GM21723 (cell line): ENCODE measurements at regions not wholly inside any gene's neighbourhood (a gene's known extent, or its start where the extent isn't known, plus 50 kb on each side); places are given as distances from the start of the nearest gene placed in this dataset.
A peak's percentile ranks its signal among the peaks of the same experiment; 100 is the strongest.

Source experiments
- ATAC-seq: cut with Tn5 transposase; IDR thresholded peaks from one replicate; pipeline ENCODE4 v1.9.1; 2021; ENCODE audit warnings: mild to moderate bottlenecking, moderate library complexity; ENCODE audit not compliant: unreplicated experiment

DNA sequence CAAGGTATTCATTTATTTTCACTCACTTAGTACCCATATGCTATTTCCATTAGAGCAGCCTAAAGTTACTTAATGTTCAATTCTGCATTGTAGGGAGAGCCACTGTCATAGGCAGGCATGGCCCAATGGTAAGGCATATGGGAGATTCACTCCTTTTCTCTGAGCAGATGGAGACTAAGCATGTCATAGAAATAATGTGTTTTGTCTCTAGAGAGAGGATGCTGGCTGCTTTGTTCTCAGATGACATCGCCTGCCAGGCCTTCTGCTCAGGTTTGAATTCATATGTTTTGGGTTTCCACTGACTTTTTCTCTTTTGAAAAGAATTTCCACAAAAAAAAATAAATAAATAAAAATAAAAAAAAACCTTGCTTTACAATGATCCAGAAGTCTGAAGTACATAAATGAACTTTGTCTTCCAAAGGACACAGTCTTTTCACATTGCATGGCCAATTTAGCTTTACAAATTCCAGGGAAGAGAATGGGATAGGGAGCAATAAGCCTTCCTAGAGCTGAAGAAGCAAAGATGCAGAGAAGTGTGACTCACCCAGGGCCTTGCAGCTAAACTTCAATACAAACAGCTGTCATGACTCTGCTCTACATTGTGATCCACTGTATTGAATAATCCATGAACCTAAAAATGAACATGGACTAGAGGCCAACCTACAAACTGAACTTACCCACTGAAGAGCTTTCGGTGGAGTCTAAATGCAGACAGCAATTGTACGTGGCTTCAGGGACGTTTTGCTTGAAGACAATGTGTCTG, 422.5 kb downstream of the CMPK2 start:
- ATAC-seq, result no peak

DNA sequence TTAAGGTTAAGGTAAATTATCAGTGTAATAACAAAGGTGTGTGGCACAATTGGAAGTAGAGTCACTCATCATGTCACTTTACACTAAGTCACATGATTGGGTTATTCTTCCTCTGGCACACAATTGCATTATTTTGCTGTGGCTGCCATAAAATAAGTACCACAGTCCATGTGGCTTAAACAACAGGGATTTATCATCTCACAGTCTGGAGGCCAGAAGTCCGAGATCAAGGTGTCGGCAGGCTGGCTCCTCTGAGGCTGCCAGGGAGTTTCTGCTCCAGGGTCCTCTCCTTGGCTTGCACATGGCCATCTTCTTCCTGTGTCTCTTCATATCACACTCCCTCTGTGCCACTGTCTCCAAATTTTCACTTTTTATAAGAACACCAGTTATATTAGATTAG, 421.2 kb downstream of the CMPK2 start:
- no peak for ATAC-seq

DNA sequence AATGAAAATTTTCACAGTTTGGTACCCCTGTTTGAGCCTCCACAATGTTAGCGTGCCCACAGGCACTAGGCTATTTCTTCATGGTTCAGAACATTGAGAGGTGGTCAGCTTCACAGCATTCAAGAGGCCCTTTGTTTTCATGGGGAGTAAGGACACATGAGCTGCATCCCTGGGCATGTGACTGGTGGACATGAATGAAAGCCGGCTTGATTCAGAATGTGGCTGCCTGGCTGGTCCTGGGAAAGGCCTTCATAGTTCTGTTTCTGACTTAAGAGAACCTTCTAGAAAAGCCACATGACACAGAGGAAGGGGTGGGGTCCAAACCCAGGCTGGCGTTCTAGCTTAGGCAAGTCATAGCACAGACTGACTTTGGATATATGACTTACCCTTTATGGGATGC, 420.6 kb downstream of the CMPK2 start:
- ATAC-seq, result no peak

DNA sequence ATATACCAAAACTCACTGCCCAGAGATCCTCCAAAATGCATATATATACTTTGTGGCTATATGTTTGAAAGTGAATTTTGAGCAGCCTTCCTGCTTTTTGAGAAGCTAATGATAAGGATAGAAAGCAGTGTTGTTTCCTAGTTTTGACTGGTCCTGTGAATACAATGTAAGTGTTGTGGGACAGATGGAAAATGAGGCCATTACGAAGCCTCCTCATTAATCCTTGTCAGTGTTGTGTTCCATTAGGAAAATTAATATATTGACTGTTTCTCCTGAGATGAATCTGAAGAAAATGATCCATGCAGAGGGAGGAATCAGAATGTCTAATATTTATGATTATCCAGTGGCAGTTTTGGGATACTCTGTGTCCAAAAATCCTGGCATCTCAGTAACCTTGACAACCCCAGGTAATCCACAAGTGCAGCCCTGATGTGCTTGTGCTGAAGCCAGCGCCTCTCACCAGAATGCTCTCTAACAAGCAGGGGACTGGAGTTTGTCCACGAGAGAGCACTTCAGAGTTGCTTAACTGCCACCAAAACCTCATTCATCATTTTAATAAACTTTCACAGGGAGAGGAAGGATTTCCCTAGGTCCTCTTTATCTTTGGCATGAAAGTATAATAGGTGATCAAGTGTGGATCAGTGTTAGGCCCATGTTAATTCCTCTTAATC, 418.6 kb downstream of the CMPK2 start:
- ATAC-seq, result no peak

DNA sequence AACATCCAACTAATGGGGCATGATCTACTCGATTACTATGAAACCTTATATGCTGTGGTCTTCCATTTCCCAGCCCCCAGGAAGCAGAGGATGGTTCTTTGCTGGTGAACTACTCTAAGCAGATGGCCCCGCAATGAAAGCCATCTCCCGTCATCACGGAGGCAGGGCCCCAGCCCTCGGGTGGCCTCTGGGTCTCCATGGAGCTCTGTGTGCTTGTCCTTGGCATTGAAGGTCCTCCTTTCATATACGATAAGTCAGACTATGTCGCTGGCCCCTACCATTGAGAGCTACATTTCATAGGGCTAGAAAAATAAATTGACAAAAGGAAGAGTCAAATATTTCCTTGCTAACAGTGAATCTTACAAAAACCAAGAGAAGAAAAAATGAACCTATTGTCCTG, 416.8 kb downstream of the CMPK2 start:
- no peak for ATAC-seq

DNA sequence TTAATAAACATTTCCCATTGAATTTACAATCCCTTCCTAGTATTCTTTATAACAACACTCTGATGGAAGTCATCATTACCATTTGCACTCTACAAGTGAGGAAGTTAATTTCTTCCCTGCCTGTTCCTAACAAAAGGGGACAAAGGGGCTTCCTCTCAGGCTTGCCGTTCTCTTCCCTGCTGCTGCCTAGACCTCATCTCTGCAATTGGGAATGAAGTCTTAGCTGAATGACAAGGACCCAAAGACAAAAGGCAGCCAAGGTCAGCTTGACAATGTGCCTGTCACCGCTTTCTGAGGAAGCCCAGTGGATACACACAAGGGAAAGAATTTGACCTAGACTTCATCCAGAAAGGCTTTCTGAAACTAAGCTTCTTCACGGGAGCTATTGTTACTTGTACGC, 416.4 kb downstream of the CMPK2 start:
- no peak for ATAC-seq

DNA sequence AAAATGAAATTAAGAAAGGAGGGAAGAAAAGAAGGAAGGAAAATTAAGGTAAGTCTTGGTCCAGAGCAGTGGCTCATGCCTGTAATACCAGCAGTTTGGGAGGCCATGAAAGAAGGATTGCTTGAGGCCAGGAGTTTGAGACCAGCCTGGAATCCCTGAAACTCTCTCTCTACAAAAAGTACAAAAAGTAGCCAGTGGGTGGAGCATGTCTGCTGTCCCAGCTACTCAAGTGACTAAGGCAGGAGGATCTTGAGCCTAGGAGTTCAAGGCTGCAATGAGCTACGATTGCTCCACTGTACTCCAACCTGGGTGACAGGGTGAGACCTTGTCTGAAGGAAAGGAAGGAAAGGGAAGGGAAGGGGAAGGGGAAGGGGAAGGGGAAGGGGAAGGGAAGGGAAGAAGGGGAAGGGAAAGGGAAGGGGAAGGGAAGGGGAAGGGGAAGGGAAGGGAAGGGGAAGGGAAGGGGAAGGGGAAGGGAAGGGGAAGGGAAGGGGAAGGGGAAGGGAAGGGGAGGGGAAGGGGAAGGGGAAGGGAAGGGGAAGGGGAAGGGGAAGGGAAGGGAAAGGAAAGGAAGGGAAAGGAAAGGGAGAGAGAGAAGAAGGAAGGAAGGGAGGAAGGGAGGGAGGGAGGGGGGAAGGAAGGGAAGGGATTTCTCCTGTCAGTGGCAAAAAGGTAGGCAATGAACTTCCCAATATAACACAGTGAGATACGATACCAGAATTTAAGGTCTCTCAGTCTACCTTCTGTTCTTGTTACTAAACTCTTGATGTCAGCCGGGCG, 412.8 kb downstream of the CMPK2 start:
- ATAC-seq, result no peak

DNA sequence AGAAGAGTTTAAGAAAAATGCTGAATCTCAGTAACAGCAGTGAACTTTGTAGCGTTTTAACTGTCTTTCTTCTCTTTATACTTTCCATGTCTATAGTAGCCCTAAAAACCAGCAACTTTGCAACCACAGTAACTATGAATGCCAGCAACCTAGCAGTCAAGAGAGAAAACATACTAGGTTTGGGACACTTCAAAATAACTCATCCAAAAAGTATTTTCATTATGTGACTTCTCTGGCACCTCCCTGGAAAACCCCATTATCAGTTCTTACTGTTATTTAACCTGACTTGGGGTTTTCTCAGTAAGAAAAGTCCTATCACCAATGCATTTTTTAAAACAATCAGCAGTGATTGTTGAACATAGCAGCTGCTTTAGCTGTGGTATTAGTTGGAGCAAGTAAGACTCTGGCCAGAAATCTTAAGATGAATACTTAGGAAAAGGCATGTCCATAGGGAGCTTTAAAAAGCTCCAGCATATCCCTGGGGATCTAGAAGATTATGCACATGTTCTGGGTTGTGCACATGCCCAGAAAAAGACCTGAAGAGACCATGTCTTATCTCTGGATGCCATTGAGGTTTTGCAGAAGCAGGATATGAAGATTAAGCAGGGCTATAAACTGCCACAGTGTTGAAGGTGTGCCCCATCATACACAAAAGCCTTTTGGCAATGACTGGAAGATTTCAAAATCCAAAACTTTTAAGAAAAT, 411.3 kb downstream of the CMPK2 start:
- ATAC-seq, result no peak

DNA sequence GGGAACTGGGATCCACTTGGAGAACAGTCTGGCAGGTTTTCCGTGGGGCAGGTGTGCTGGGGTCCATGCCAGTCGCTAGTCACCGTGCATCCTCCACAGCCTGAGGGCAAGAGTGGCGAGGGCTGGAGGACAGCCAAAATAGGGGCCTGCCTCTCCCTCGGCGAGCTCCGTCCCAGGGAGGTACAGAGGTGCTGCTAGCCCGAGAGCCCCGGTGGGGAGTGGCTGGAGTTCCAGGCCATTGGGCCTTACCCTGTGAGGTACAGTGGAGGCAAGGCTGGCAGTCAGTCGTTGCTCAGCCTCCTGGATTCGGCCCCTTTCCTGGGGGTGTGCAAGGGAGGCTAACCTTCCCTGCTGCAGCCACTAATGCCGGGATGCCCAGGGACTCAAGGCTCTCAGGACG, 406.6 kb downstream of the CMPK2 start:
- no peak for ATAC-seq

DNA sequence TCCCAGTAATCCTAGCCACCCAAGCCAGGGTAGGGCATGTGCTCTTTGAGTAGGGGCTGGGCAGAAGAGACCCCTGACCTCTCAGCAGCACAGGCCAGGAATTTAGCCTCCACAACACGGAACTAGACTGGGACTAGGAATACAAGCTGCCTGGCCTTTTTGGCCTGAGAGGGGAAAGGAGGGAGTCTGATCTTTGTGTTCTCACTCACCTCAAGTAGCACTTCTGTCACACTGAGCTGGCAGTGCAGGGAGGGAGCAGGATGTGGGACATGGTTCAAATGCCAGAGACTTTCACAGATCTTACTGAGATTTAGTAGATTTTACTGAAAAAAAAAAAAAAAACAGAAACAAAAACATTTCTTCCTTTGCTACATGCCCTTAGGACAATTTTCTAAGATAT, 395.2 kb downstream of the CMPK2 start:
- ATAC-seq, result no peak

DNA sequence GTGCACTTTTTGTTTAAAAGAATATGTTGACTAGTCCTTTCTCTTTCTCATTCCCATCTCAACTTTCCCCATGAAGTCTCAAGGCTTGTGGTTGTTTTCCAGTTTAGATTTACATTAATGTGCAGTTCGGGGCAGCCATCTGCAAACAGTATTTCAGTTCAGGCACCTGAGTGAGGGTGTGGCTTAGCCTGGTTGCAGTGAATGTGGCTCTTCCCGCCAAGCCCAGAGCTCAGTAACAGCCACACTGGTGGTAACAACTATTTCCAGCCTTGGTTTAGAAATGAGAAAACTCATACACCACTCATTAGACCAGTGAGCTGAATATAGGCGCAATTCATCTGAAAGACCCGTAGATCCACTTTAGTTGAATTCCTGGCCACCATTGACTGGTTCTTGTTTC, 394.3 kb downstream of the CMPK2 start:
- no peak for ATAC-seq

DNA sequence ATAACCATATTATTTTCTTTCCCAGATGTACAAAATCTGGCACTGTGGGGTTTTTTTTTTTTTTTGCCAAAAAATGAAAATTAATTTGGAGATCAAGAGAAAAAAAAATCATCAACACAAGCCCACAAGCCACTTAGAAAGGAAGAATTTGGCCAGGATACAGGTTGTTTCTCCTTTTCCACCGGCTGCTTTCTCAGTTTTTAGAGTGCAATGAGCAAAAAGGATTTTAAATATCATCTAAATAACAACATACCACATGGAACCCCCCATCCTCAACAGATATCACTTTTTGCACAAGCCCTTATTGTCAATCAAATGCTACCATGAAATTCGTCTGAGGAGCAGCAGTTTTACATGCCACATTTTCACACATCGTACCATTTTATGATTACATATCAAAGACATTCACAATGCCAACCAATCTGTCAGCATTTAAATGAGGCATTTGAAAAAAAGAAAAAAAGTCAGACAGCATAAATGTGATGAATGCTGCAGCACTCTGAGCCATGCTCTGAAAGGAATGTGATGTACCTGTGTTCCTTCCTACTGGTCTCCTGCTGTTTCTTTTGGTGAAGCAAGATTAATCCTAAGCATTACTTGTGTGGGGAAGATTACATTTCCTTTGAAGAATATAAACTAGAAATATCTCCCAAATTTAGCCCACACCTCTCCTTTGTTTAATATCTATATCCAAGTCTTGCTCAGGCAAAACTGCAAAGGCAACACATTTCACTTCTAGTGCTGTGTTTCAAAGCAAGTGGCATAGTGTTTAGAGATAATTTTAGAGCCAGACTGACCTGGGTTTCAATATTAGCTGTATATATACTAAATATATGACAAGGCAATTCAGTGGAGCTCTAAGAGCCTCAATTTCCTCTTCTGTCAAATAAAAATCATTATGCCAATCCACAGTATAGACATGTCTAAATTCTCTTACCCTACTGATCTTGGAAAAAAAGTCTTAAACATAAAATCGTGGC, 391.3 kb downstream of the CMPK2 start:
- ATAC-seq, result peak; percentile 64

DNA sequence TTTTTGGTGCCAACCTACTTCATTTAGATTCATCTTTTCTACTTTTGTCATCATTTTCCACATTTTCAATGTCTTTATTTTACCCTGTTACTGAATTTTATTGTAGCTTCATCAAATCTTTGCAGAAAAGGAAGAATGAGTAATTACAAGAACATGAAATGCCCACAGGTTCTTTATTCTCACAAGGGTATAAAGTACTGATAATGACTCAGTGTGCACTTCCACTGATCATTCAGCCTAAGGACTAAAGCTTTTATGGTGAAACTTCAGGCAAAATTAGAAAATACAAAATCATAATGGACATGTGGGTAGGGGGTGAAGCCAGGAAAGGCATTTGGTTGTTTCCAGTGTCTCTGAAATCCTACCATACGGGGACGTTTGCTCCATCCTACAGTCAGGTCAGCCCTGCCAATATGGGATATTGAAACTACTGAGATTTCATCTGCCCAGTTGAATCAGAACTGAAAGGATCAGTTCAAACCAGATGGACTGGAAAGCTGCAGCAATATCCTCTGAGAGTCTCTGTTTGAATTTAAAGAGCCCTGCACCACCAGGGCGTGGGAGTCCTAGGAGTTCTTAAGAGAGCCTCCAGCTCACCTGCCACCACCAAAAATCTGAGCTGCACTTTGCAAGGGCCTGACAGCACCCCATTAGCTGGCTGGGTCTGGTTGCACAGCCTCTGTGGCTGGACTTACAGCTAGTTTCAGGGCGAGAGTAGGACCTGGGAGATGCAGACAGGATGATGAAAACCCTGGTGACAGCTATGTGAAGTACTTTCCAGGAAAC, 390.4 kb downstream of the CMPK2 start:
- peak; percentile 64 for ATAC-seq

DNA sequence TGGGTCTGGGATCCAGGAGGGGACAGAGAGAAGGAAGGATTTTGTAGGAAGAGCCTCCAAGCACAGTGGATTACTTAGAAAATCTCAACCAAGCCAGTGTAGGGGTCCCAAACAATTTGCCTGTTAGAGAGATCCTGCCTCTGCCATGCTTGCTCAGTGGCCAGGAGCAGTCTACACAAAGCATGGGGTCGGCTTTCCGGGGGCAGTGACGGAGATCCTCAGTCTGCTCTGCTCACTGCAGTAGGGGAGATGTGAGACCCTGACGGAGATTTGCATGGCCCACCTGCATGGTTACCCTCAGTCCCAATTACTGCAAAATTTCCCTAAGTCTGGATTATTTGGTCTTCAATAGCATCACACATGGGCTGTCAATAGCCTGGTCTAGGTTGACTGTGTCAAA, 385.2 kb downstream of the CMPK2 start:
- no peak for ATAC-seq

DNA sequence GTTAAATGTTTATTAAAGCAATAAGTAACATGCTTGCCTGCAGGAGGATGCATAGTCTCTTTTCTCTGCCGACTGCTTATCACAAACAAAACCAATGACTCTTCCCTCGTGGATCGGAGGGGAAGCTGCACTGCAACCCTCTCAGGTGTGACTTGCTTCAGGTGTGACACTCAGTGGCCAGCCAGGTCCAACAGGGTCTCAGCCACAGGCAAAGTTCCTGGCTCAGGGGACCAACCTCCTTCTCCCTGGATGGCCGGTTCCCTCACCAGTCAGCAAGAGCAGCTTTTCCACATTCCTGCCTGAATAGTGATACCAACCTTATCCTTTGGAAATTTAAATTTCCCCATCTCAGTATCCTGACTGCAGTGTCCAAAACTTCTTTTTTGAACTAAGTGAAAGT, 383.5 kb downstream of the CMPK2 start:
- ATAC-seq, result no peak

DNA sequence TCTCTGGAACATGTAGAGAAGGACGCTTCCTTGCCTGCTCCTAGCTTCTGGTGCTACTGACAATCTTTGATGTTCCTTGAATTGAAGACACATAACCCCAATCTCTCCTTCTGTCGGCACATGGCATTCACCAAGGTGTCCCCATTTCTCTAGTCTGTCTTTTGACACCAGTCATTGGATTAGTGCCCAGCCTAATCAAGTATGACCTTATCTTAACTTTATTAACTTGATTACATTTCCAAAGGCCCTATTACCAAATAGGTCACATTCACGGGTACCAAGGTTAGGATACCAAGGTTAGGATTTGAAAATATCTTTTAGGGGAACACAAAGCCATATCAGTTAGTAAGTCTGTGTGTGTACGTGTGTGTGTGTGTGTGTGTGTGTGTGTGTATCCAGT, 377.9 kb downstream of the CMPK2 start:
- no peak for ATAC-seq

DNA sequence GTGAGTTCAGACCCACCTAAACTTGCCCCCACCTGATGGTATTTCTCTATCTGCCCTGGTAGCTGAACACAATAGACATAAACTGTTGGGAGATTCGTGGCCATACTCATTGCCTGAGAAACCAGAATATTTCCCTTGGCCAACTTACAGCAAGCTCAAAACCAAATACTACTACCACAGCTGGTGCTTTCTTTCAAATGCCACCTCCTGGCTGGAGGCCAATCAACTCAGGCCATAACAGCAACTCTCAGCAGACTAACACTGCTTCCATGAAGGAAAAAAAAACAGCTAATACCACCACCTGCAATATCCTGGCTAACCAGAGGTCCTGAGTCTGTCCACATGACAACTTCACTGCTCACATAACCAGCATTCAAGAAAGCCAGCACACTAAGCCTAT, 373.1 kb downstream of the CMPK2 start:
- ATAC-seq, result no peak

DNA sequence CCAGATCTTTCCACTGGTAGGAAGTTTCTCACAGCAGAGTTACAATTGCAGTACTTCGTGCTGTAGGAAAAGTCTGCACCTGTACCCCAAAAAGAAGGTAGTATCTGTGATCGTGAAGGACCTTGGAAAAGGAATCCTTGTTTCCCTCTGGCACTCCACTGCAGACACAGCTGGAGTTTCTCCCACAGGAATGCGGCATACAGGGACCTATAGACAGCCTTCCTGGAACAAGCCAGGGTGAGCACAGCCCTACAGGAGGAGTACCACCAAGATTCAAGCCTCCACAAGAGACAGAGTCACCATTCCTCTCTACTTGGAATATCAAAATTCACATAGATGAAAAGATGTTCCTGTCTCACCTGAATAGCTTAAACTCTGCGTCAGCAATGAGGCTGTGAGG, 372.4 kb downstream of the CMPK2 start:
- no peak for ATAC-seq

DNA sequence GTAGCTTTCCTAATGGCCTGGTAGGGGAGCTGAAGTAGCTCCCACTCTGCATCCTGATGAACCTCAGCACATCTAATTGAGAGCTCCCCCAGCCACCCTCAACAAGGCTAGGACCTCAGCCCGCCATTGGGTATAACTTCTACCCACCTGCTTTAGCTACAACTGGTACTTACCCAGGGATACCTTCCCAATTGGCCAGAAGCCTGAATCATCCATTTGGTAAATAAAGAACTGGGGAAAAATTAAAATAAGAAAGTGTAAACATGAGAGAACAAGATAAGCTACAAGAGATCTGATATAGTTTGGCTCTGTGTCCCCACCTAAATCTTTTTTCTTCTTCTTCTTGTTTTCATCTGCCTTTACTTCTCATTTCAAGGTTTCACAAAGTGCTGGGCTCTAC, 372.0 kb downstream of the CMPK2 start:
- ATAC-seq, result no peak
